Type B pancreatic cell (in vitro differentiated cells): ENCODE measurements at regions not wholly inside any gene's neighbourhood (a gene's known extent, or its start where the extent isn't known, plus 50 kb on each side); places are given as distances from the start of the nearest gene placed in this dataset.

Source experiments
- DNase-seq: peaks from one replicate; pipeline ENCODE4 v3.0.0; 2021; ENCODE audit warnings: mixed read lengths; ENCODE audit not compliant: unreplicated experiment; ENCODE audit errors: extremely low spot score
- H3K27ac Mint-ChIP-seq: 2 replicates; pipeline ENCODE4 v1.8.0; 2021; ENCODE audit warnings: mild to moderate bottlenecking, mixed read lengths
- H3K27me3 Mint-ChIP-seq: 2 replicates; pipeline ENCODE4 v1.8.0; 2021; ENCODE audit warnings: mixed read lengths
- H3K36me3 Mint-ChIP-seq: 2 replicates; pipeline ENCODE4 v1.8.0; 2021; ENCODE audit warnings: mixed read lengths
- H3K4me1 Mint-ChIP-seq: one replicate; pipeline ENCODE4 v1.8.0; 2021; ENCODE audit warnings: mixed read lengths; ENCODE audit not compliant: unreplicated experiment
- H3K4me3 Mint-ChIP-seq: 2 replicates; pipeline ENCODE4 v1.8.0; 2021; ENCODE audit warnings: mild to moderate bottlenecking, mixed read lengths
- H3K9me3 Mint-ChIP-seq: 2 replicates; pipeline ENCODE4 v1.8.0; 2021; ENCODE audit warnings: mixed read lengths
- TF ChIP-seq, protein P1 (sequence below): fragments of 200-600 bp; sonication (generic); conservative IDR thresholded peaks from 2 replicates; pipeline ENCODE4 v1.5.0; 2021; ENCODE audit warnings: antibody characterized with exemption, mild to moderate bottlenecking

DNA sequence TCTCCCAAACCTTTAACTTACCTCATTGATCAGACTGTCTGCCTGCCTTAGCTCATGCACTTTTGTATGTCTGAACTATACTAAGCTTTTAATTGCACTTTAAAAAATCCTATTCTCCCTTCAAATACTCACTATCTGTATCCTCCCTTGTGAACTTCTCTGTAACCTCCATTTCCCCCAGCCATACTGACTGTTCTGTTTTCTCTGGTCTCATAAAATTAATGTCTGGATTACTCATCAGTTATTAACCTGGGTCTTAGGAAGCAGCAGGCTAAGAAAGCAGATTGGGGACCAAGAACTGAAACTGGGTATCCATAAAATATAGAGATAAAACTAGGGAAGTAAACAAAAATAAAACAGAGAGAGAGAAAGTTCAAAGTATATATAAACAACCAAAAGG lies 469.3 kb upstream of the MAN1A1 start:
- no peaks in the 10 kb centered on the region for H3K36me3 Mint-ChIP-seq
- H3K4me1 Mint-ChIP-seq: no peaks in the 10 kb centered on the region
- TF ChIP-seq, protein P1, sequence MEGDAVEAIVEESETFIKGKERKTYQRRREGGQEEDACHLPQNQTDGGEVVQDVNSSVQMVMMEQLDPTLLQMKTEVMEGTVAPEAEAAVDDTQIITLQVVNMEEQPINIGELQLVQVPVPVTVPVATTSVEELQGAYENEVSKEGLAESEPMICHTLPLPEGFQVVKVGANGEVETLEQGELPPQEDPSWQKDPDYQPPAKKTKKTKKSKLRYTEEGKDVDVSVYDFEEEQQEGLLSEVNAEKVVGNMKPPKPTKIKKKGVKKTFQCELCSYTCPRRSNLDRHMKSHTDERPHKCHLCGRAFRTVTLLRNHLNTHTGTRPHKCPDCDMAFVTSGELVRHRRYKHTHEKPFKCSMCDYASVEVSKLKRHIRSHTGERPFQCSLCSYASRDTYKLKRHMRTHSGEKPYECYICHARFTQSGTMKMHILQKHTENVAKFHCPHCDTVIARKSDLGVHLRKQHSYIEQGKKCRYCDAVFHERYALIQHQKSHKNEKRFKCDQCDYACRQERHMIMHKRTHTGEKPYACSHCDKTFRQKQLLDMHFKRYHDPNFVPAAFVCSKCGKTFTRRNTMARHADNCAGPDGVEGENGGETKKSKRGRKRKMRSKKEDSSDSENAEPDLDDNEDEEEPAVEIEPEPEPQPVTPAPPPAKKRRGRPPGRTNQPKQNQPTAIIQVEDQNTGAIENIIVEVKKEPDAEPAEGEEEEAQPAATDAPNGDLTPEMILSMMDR: no peak
- peaks cover 4% of the 10 kb centered on the region for H3K9me3 Mint-ChIP-seq
- peaks cover 4% of the 10 kb centered on the region for H3K27me3 Mint-ChIP-seq
- H3K27ac Mint-ChIP-seq: no peak overlapping the region
- H3K4me3 Mint-ChIP-seq: no peak overlapping the region
- DNase-seq: no peak

DNA sequence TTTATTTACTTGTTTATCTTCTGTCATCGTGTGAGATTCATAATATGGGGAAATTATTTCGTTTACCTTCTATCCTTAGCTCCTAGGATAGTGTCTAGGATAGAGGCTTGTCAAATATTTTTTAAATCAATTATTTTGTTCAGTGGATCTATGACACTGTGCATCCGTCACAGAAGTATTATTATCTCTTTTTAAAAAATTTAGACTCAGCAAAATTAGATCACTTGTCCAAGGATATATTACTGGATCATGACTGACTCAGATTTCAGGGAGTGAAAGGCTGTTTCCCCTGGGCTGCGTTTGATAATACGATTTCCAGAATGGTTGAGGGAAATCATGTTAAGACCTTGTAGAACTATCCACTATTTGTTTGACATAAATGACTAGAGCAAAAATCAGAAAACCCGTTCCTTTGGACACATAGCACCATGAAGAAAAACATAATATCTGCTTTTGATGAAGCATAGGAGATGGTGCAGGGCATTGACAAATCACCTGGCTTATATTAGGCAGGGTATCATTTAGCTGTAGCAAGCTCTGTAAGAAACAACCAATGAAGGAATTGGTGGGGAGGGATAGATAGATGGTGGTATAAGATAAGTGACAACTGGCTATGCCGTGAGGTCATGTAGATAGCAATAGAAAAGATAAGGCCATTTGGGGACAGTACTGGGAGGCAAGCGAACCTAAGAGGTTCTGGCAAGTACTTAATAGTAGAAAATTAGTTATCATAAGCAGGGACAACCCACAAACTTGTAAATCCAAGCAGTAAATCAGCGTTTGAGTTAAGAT lies 465.2 kb upstream of the MAN1A1 start:
- no peak overlapping the region for H3K4me3 Mint-ChIP-seq
- no peak for DNase-seq
- H3K27ac Mint-ChIP-seq: no peak overlapping the region
- no peaks in the 10 kb centered on the region for H3K4me1 Mint-ChIP-seq
- TF ChIP-seq, protein P1: no peak
- no peaks in the 10 kb centered on the region for H3K9me3 Mint-ChIP-seq
- H3K27me3 Mint-ChIP-seq: no peaks in the 10 kb centered on the region
- H3K36me3 Mint-ChIP-seq: no peaks in the 10 kb centered on the region

DNA sequence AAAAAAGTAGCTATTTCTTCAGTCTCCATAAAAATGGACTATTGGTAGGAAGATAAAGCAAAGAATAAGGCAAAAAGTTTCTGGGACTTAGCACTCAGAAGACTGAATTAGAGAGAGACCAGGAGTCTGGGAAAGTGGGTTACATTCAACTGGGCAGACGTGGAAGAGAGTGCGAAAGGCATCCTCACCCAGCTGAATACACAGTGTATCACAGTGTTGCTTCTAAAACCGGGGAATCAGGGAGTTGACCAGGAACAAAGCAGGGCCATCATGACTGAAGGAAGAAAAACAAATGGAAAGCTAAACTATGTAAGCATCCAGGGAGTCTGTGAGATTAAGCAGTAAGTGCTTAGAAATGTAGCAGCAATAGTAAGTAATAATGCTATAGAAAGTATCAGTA lies 452.9 kb upstream of the MAN1A1 start:
- Mint-ChIP-seq H3K27me3 (no peaks in the 10 kb centered on the region), H3K4me3 (no peak overlapping the region), H3K27ac (no peak overlapping the region), H3K36me3 (no peaks in the 10 kb centered on the region), H3K4me1 (peaks cover 4% of the 10 kb centered on the region), H3K9me3 (no peaks in the 10 kb centered on the region)
- DNase-seq: no peak
- TF ChIP-seq, protein P1: no peak

DNA sequence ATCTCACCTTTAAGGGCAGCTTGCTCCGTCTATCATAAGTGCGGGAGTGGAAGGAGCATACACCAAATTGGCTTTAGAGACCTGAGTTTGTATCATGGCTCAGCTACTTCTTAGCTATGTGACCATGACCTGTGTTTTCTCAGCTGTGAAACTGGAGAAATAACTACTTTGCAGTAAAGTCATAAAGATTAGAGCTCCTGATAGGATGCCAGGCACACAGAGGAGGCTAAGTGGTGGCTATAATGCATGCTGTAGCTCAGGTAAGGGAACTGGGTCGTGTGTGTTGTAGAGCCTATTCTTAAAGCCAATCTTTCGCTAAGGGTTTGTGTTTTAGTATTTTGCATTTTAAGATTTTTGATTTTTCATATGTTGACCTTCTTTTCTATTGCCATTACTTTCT lies 451.5 kb upstream of the MAN1A1 start:
- DNase-seq: no peak
- no peaks in the 10 kb centered on the region for H3K27me3 Mint-ChIP-seq
- no peaks in the 10 kb centered on the region for H3K9me3 Mint-ChIP-seq
- H3K4me1 Mint-ChIP-seq: peaks cover 4% of the 10 kb centered on the region
- H3K27ac Mint-ChIP-seq: no peak overlapping the region
- TF ChIP-seq, protein P1: no peak
- H3K4me3 Mint-ChIP-seq: no peak overlapping the region
- no peaks in the 10 kb centered on the region for H3K36me3 Mint-ChIP-seq

DNA sequence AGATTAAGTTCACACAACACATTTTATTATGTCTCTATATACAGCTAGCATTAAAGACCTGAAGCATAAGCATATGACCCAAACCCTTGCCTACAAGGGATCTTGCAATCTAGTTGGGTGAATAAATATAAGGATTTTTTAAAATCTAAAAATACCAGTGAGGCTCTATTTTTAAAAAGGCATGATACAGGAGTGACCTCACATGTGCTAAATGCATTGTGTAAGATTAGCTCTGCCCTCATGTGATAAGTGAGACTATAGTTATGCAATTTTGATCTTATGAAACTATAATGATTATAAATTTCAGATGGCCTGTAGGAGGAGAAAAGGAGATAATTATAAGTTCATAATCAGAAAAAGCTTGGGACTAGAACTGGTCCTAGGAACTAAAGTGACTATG lies 451.0 kb upstream of the MAN1A1 start:
- H3K27me3 Mint-ChIP-seq: no peaks in the 10 kb centered on the region
- no peaks in the 10 kb centered on the region for H3K36me3 Mint-ChIP-seq
- peaks cover 4% of the 10 kb centered on the region for H3K4me1 Mint-ChIP-seq
- TF ChIP-seq, protein P1: no peak
- no peaks in the 10 kb centered on the region for H3K9me3 Mint-ChIP-seq
- no peak for DNase-seq
- H3K27ac Mint-ChIP-seq: no peak overlapping the region
- no peak overlapping the region for H3K4me3 Mint-ChIP-seq
